ENCODE measurements at regions not wholly inside any gene's neighbourhood (a gene's known extent, or its start where the extent isn't known, plus 50 kb on each side); places are given as distances from the start of the nearest gene placed in this dataset.

- 54 to 59% methylated on average over 23 of the region's 23 CpGs for WGBS, 2 donors
- no peaks in the 10 kb centered on the region for H3K4me1 ChIP-seq
- H3K9me3 ChIP-seq = no peaks in the 10 kb centered on the region
- H3K27me3 ChIP-seq = peaks cover 0 to 10% (median 0%) of the 10 kb centered on the region in 4 donors
- intact Hi-C loops (cut with DNase I) = loop anchor here in 2 of 3 donors (5.0 to 10.0 kb wide), 3 partner anchors 353 to 536 kb away; no protein-coding TSS in a partner anchor
- DNase-seq (peak in 1 of 6 donors; percentile 66), FAIRE-seq (no peak), ATAC-seq (no peak)
- no peak overlapping the region for H3K4me3 ChIP-seq
- TF ChIP-seq CTCF (IDR thresholded peaks at IDR 0.05) = no peak
- H3K36me3 ChIP-seq = no peaks in the 10 kb centered on the region
- no peak overlapping the region for H3K27ac ChIP-seq
Measured at GRCh38 chr18:47748093-47748796, 182.2 kb downstream of the SMAD2 start.

DNA sequence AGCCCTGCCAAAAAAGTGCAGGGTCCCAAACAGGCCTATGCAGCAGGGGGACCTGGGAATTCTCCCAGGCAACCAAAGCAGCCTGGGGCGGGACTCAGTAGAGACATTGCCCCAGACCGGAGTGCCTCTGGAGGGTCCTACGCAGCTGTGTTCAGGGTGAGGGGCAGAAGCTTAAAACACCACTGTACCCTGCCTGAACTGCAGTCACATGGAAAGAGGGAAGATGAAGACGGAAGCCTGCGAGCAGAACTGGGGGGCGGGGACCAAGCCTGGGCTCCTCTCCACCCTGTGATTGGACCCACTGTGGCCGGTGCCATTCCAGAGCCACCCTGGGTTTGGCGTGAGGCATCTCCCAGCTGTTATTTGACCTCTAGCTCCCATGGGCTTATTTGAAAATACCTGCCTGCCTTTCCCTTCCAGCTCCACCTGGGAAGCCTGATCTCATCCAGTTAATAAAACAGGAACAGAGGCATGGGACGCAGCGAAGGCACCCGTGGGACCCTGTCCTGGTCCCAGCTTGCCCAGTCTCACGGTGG is 183.1 kb downstream of the SMAD2 start:
- no peak for DNase-seq
- no peak for TF ChIP-seq CTCF (IDR thresholded peaks at IDR 0.05)

DNA sequence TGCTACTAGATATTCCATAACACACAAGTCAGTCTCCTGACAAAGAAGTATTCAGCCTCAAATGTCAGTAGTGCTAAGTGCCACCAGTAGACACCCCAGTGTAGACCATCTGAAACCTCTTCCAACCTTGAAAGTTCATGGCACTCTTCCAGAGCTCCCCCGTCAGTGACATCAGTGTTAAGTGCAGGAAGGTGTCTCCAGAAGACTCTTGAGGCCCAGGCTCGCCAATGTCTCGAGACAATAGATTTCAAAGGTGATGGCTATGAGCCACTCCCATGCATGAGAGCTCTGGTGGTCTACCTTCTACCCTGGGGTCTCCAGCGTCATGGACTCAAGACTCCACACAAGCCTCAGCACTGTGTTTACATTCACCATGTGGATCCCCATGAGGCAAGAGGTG is 183.8 kb downstream of the SMAD2 start:
- no peak for TF ChIP-seq CTCF (IDR thresholded peaks at IDR 0.05)
- ATAC-seq = no peak
- no peaks in the 10 kb centered on the region for H3K9me3 ChIP-seq
- no peak for DNase-seq
- no peak overlapping the region for H3K4me3 ChIP-seq
- intact Hi-C loops (cut with DNase I) = loop anchor here in 2 of 3 donors (5.0 to 10.0 kb wide), 3 partner anchors 352 to 534 kb away; no protein-coding TSS in a partner anchor
- no peak for FAIRE-seq
- H3K36me3 ChIP-seq = no peaks in the 10 kb centered on the region
- no peaks in the 10 kb centered on the region for H3K4me1 ChIP-seq
- H3K27me3 ChIP-seq = peaks cover 0 to 10% (median 0%) of the 10 kb centered on the region in 4 donors
- 75 to 76% methylated on average over 4 of the region's 4 CpGs for WGBS, 2 donors
- H3K27ac ChIP-seq = no peak overlapping the region

More for the DNA sequence above, 183.1 kb downstream of the SMAD2 start:
- ATAC-seq (no peak), FAIRE-seq (no peak)
- Histone ChIP-seq H3K36me3 (no peaks in the 10 kb centered on the region), H3K4me1 (no peaks in the 10 kb centered on the region), H3K9me3 (no peaks in the 10 kb centered on the region), H3K27me3 (peaks cover 0 to 10% (median 0%) of the 10 kb centered on the region in 4 donors), H3K27ac (no peak overlapping the region), H3K4me3 (no peak overlapping the region)
- intact Hi-C loops (cut with DNase I) = loop anchor here in 2 of 3 donors (5.0 to 10.0 kb wide), 3 partner anchors 353 to 535 kb away; no protein-coding TSS in a partner anchor
- 79 to 80% methylated on average over 12 of the region's 12 CpGs for WGBS, 2 donors

GRCh38 chr18:47745227-47745626 is 185.2 kb downstream of the SMAD2 start:
- no peak for DNase-seq
- Histone ChIP-seq H3K27ac (no peak overlapping the region), H3K4me3 (no peak overlapping the region), H3K36me3 (no peaks in the 10 kb centered on the region), H3K9me3 (no peaks in the 10 kb centered on the region), H3K4me1 (no peaks in the 10 kb centered on the region), H3K27me3 (peaks cover 0 to 10% (median 0%) of the 10 kb centered on the region in 4 donors)
- intact Hi-C loops (cut with DNase I) = loop anchor here in 2 of 3 donors (5.0 to 10.0 kb wide), 3 partner anchors 350 to 533 kb away; no protein-coding TSS in a partner anchor
- 76 to 88% methylated on average over 4 of the region's 4 CpGs for WGBS, 2 donors
- no peak for ATAC-seq
- TF ChIP-seq CTCF (IDR thresholded peaks at IDR 0.05) = no peak
- FAIRE-seq = no peak

GRCh38 chr18:47737956-47738355 is 192.5 kb downstream of the SMAD2 start:
- FAIRE-seq = no peak
- no peak overlapping the region for H3K4me3 ChIP-seq
- H3K36me3 ChIP-seq = no peaks in the 10 kb centered on the region
- TF ChIP-seq CTCF (IDR thresholded peaks at IDR 0.05) = no peak
- H3K4me1 ChIP-seq = no peaks in the 10 kb centered on the region
- no peak for DNase-seq
- H3K27me3 ChIP-seq = no peaks in the 10 kb centered on the region
- ATAC-seq = no peak
- WGBS, 2 donors = 76 to 93% methylated on average over 4 of the region's 4 CpGs
- no peaks in the 10 kb centered on the region for H3K9me3 ChIP-seq
- H3K27ac ChIP-seq = no peak overlapping the region
- intact Hi-C loops (cut with DNase I) = loop anchor here in 1 of 3 donors (10.0 kb wide), 1 partner anchor 513 kb away; no protein-coding TSS in a partner anchor
